HEK293 (cell line): ENCODE measurements at regions not wholly inside any gene's neighbourhood (a gene's known extent, or its start where the extent isn't known, plus 50 kb on each side); places are given as distances from the start of the nearest gene placed in this dataset.

ENCODE experiments used
- CTCF ChIA-PET: fragments of 350-600 bp; formaldehyde crosslinking; extraction: SDS; loops from one replicate; lab custom pipeline; 2021; ENCODE audit warnings: antibody characterized with exemption; lab: Yijun Ruan, JAX
- POLR2A ChIA-PET: fragments of 300-600 bp; formaldehyde crosslinking; extraction: SDS; loops from one replicate; lab custom pipeline; 2020; ENCODE audit warnings: antibody characterized with exemption, inconsistent platforms; lab: Yijun Ruan, JAX
- H3K27ac ChIP-seq: fragments of 200-500 bp; sonication (Bioruptor generic); 2 replicates; pipeline ENCODE4 v1.5.1; 2014; ENCODE audit warnings: low read depth, low read length, control low read depth, inconsistent platforms; ENCODE audit errors: extremely low read depth
- H3K36me3 ChIP-seq, 2 experiments: fragments of 200-500 bp in 1 of 2; sonication (Bioruptor generic) in 1 of 2; 1 replicate in 1 of 2; 2 replicates in 1 of 2; pipeline ENCODE4 v1.5.1; 2014 to 2017; ENCODE audit warnings: inconsistent platforms in 2 of 2, low read length in 2 of 2; ENCODE audit not compliant: control insufficient read depth in 2 of 2, insufficient read depth in 1 of 2
- H3K4me1 ChIP-seq: fragments of 200-500 bp; sonication (Bioruptor generic); 2 replicates; pipeline ENCODE4 v1.5.1; 2014; ENCODE audit warnings: mild to moderate bottlenecking, low read length, inconsistent platforms; ENCODE audit not compliant: control insufficient read depth, insufficient read depth
- H3K4me3 ChIP-seq: 2 replicates; pipeline ENCODE4 v1.5.1; 2011; ENCODE audit warnings: low read depth, mild to moderate bottlenecking, control low read depth, low read length, moderate library complexity
- H3K9me3 ChIP-seq: fragments of 200-500 bp; sonication (Bioruptor generic); 2 replicates; pipeline ENCODE4 v1.5.1; 2014; ENCODE audit warnings: low read depth, low read length, inconsistent platforms; ENCODE audit not compliant: control insufficient read depth, insufficient read depth
- IKZF3 ChIP-seq: fragments of 450-650 bp; IDR thresholded peaks from 2 replicates; pipeline ENCODE4 v1.5.0; 2018; ENCODE audit warnings: missing biosample characterization, mild to moderate bottlenecking, missing genetic modification characterization, moderate library complexity
- KLF10 ChIP-seq: fragments of 450-650 bp; IDR thresholded peaks from 2 replicates; pipeline ENCODE4 v1.5.1; 2018; ENCODE audit warnings: missing biosample characterization, mild to moderate bottlenecking, missing genetic modification characterization
- MZF1 ChIP-seq: fragments of 450-650 bp; formaldehyde crosslinking; IDR thresholded peaks from 2 replicates; pipeline ENCODE4 v1.5.1; 2017; ENCODE audit warnings: missing biosample characterization, missing genetic modification characterization, borderline replicate concordance
- REPIN1 ChIP-seq: fragments of 450-650 bp; formaldehyde crosslinking; IDR thresholded peaks from 2 replicates; pipeline ENCODE4 v1.5.1; 2017; ENCODE audit warnings: missing biosample characterization, missing genetic modification characterization, low read depth
- YY1 ChIP-seq: fragments of 450-650 bp; formaldehyde crosslinking; IDR thresholded peaks from 2 replicates; pipeline ENCODE4 v1.5.1; 2018; ENCODE audit warnings: missing biosample characterization, missing genetic modification characterization
- ZBTB1 ChIP-seq: fragments of 450-650 bp; formaldehyde crosslinking; IDR thresholded peaks from 2 replicates; pipeline ENCODE4 v1.5.1; 2016; ENCODE audit warnings: missing biosample characterization, missing genetic modification characterization
- ZBTB17 ChIP-seq: fragments of 450-650 bp; formaldehyde crosslinking; IDR thresholded peaks from 2 replicates; pipeline ENCODE4 v1.5.1; 2016; ENCODE audit warnings: missing biosample characterization, missing genetic modification characterization
- ZBTB7A ChIP-seq: fragments of 450-650 bp; formaldehyde crosslinking; IDR thresholded peaks from 2 replicates; pipeline ENCODE4 v1.5.1; 2016; ENCODE audit warnings: low read depth, missing biosample characterization, missing genetic modification characterization
- ZFHX2 ChIP-seq: fragments of 450-650 bp; formaldehyde crosslinking; conservative IDR thresholded peaks from 2 replicates; pipeline ENCODE4 v1.5.1; 2016; ENCODE audit warnings: missing biosample characterization, missing genetic modification characterization
- ZFP69B ChIP-seq: fragments of 450-650 bp; formaldehyde crosslinking; IDR thresholded peaks from 2 replicates; pipeline ENCODE4 v1.5.1; 2016; ENCODE audit warnings: missing biosample characterization, missing genetic modification characterization
- ZNF121 ChIP-seq: fragments of 450-650 bp; formaldehyde crosslinking; IDR thresholded peaks from 2 replicates; pipeline ENCODE4 v1.5.1; 2016; ENCODE audit warnings: missing biosample characterization, missing genetic modification characterization
- ZNF132 ChIP-seq: fragments of 450-650 bp; formaldehyde crosslinking; IDR thresholded peaks from 2 replicates; pipeline ENCODE4 v1.5.1; 2017; ENCODE audit warnings: missing biosample characterization, missing genetic modification characterization, borderline replicate concordance
- ZNF140 ChIP-seq: fragments of 450-650 bp; formaldehyde crosslinking; IDR thresholded peaks from 2 replicates; pipeline ENCODE4 v1.5.1; 2016; ENCODE audit warnings: missing biosample characterization, missing genetic modification characterization
- ZNF274 ChIP-seq, 2 experiments: fragments of 200-500 bp in 1 of 2; fragments of 450-650 bp in 1 of 2; sonication (Bioruptor generic) in 1 of 2; formaldehyde crosslinking in 1 of 2; IDR thresholded peaks; 2 replicates each; pipeline versions ENCODE4 v1.5.1 to v1.6.1; 2014 to 2016; ENCODE audit warnings: borderline replicate concordance in 1 of 2, inconsistent platforms in 1 of 2, low read length in 1 of 2, missing biosample characterization in 1 of 2, missing genetic modification characterization in 1 of 2
- ZNF324 ChIP-seq: fragments of 450-650 bp; formaldehyde crosslinking; IDR thresholded peaks from 2 replicates; pipeline ENCODE4 v1.5.1; 2016; ENCODE audit warnings: missing biosample characterization, missing genetic modification characterization
- ZNF416 ChIP-seq: fragments of 450-650 bp; formaldehyde crosslinking; IDR thresholded peaks from 2 replicates; pipeline ENCODE4 v1.5.1; 2016; ENCODE audit warnings: missing biosample characterization, missing genetic modification characterization
- ZNF558 ChIP-seq: fragments of 450-650 bp; formaldehyde crosslinking; IDR thresholded peaks from 2 replicates; pipeline ENCODE4 v1.5.1; 2016; ENCODE audit warnings: missing biosample characterization, missing genetic modification characterization
- ZNF560 ChIP-seq: fragments of 450-650 bp; formaldehyde crosslinking; IDR thresholded peaks from 2 replicates; pipeline ENCODE4 v1.5.1; 2017; ENCODE audit warnings: missing biosample characterization, missing genetic modification characterization, borderline replicate concordance
- ZNF561 ChIP-seq: fragments of 450-650 bp; IDR thresholded peaks from 2 replicates; pipeline ENCODE4 v1.5.1; 2018; ENCODE audit warnings: missing biosample characterization, missing genetic modification characterization, borderline replicate concordance
- ZNF596 ChIP-seq: fragments of 450-650 bp; IDR thresholded peaks from 2 replicates; pipeline ENCODE4 v1.5.0; 2018; ENCODE audit warnings: missing biosample characterization, mild to moderate bottlenecking, missing genetic modification characterization, moderate library complexity
- ZNF830 ChIP-seq: fragments of 450-650 bp; IDR thresholded peaks from 2 replicates; pipeline ENCODE4 v1.5.0; 2018; ENCODE audit warnings: missing biosample characterization, missing genetic modification characterization, low read depth, mild to moderate bottlenecking, moderate library complexity
- ZNF837 ChIP-seq: fragments of 450-650 bp; formaldehyde crosslinking; IDR thresholded peaks from 2 replicates; pipeline ENCODE4 v1.5.1; 2016; ENCODE audit warnings: missing biosample characterization, missing genetic modification characterization
- ZSCAN23 ChIP-seq: fragments of 450-650 bp; formaldehyde crosslinking; IDR thresholded peaks from 2 replicates; pipeline ENCODE4 v1.5.1; 2016; ENCODE audit warnings: missing biosample characterization, missing genetic modification characterization
- TF ChIP-seq, protein P1 (sequence below): fragments of 450-650 bp; formaldehyde crosslinking; IDR thresholded peaks from 2 replicates; pipeline ENCODE4 v1.5.1; 2017; ENCODE audit warnings: missing biosample characterization, missing genetic modification characterization
- TF ChIP-seq, protein P2 (sequence below): fragments of 450-650 bp; formaldehyde crosslinking; IDR thresholded peaks from 2 replicates; pipeline ENCODE4 v1.5.1; 2016; ENCODE audit warnings: missing biosample characterization, missing genetic modification characterization

DNA sequence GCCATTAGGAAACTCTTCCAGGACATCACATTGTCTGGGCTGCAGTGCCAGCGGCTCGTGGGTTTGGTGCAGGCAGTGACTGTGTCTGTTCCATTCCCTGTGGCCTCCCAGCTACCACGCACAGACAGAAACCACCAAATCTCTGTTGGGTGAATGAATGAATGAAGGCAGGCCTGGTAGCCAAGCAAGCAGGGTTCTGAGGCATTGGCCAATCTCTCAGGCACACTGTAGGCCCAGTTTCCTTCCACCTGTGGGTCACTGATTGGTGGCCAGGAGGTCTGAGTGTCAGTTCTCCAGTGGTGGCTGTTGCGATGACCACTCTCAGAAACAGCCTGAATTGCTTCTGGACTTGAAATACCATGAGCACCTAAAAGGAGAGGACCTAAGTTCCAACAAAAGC is 59.4 kb upstream of the CTBP2 start:
- Histone ChIP-seq H3K9me3 (no peaks in the 10 kb centered on the region), H3K4me3 (no peak overlapping the region), H3K27ac (no peak overlapping the region), H3K36me3 (no peaks in the 10 kb centered on the region), H3K4me1 (peaks cover 8% of the 10 kb centered on the region; the same call in 1 of the 2 replicates)
- ChIA-PET POLR2A (no interaction called here), CTCF (no interaction called here)
- no peak for TF ChIP-seq ZFP69B (tag by site-specific recombination)
- no peak for TF ChIP-seq ZBTB7A (tag by site-specific recombination)
- TF ChIP-seq ZNF830 = no peak
- no peak for TF ChIP-seq ZBTB1 (tag by site-specific recombination)
- TF ChIP-seq, protein P1, sequence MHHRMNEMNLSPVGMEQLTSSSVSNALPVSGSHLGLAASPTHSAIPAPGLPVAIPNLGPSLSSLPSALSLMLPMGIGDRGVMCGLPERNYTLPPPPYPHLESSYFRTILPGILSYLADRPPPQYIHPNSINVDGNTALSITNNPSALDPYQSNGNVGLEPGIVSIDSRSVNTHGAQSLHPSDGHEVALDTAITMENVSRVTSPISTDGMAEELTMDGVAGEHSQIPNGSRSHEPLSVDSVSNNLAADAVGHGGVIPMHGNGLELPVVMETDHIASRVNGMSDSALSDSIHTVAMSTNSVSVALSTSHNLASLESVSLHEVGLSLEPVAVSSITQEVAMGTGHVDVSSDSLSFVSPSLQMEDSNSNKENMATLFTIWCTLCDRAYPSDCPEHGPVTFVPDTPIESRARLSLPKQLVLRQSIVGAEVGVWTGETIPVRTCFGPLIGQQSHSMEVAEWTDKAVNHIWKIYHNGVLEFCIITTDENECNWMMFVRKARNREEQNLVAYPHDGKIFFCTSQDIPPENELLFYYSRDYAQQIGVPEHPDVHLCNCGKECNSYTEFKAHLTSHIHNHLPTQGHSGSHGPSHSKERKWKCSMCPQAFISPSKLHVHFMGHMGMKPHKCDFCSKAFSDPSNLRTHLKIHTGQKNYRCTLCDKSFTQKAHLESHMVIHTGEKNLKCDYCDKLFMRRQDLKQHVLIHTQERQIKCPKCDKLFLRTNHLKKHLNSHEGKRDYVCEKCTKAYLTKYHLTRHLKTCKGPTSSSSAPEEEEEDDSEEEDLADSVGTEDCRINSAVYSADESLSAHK (tag by site-specific recombination) = no peak
- no peak for TF ChIP-seq ZFHX2 (tag by site-specific recombination)
- TF ChIP-seq ZNF558 = no peak
- TF ChIP-seq ZNF132 = no peak
- no peak for TF ChIP-seq YY1 (tag by site-specific recombination)
- no peak for TF ChIP-seq ZNF416 (tag by site-specific recombination)

- Histone ChIP-seq H3K4me1 (peaks cover 8% of the 10 kb centered on the region; the same call in 1 of the 2 replicates), H3K27ac (no peak overlapping the region), H3K36me3 (no peaks in the 10 kb centered on the region), H3K4me3 (no peak overlapping the region), H3K9me3 (no peaks in the 10 kb centered on the region)
- ChIA-PET POLR2A (no interaction called here), CTCF (no interaction called here)
- TF ChIP-seq ZNF561 = no peak
- TF ChIP-seq KLF10 (tag by site-specific recombination) = no peak
- no peak for TF ChIP-seq ZBTB1 (tag by site-specific recombination)
- TF ChIP-seq REPIN1 (tag by site-specific recombination) = no peak
- TF ChIP-seq ZSCAN23 (tag by site-specific recombination) = no peak
- no peak for TF ChIP-seq ZNF596 (tag by site-specific recombination)
- TF ChIP-seq ZNF837 (tag by site-specific recombination) = no peak
- TF ChIP-seq ZNF274 (IDR thresholded peaks at IDR 0.05; ENCODE audit: low read length) = no peak
- no peak for TF ChIP-seq ZNF274 (tag by site-specific recombination; IDR thresholded peaks at IDR 0.05; ENCODE audit: borderline replicate concordance)
- TF ChIP-seq IKZF3 (tag by site-specific recombination) = no peak
- no peak for TF ChIP-seq ZFHX2 (tag by site-specific recombination)
- no peak for TF ChIP-seq MZF1 (tag by site-specific recombination)
- TF ChIP-seq ZNF560 (tag by site-specific recombination) = no peak
- no peak for TF ChIP-seq ZNF140
- TF ChIP-seq ZNF324 (tag by site-specific recombination) = no peak
- TF ChIP-seq ZBTB17 = no peak
- TF ChIP-seq ZNF121 = no peak
- TF ChIP-seq, protein P2, sequence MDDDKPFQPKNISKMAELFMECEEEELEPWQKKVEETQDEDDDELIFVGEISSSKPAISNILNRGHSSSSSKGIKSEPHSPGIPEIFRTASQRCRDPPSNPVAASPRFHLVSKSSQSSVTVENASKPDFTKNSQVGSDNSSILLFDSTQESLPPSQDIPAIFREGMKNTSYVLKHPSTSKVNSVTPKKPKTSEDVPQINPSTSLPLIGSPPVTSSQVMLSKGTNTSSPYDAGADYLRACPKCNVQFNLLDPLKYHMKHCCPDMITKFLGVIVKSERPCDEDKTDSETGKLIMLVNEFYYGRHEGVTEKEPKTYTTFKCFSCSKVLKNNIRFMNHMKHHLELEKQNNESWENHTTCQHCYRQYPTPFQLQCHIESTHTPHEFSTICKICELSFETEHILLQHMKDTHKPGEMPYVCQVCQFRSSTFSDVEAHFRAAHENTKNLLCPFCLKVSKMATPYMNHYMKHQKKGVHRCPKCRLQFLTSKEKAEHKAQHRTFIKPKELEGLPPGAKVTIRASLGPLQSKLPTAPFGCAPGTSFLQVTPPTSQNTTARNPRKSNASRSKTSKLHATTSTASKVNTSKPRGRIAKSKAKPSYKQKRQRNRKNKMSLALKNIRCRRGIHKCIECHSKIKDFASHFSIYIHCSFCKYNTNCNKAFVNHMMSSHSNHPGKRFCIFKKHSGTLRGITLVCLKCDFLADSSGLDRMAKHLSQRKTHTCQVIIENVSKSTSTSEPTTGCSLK = no peak
Observed at GRCh38 chr10:125218967-125219366, 58.6 kb upstream of the CTBP2 start.
